HCT116 (cell line): ENCODE measurements at regions not wholly inside any gene's neighbourhood (a gene's known extent, or its start where the extent isn't known, plus 50 kb on each side); places are given as distances from the start of the nearest gene placed in this dataset.
A peak's percentile ranks its signal among the peaks of the same experiment; 100 is the strongest.

ENCODE experiments used
- ATAC-seq: fragments of 200-7000 bp; cut with Tn5 transposase; 2 replicates; pipeline ENCODE4 v1.9.1; 2020; ENCODE audit warnings: mild to moderate bottlenecking, moderate library complexity
- BruUV-seq: library from RNA; stranded (reverse); fragments of 400-500 nt; replicated peaks from 2 replicates; lab custom pipeline; 2021; lab: Mats Ljungman, UMichigan
- CTCF ChIA-PET: fragments of 300-600 bp; sonication (Branson Sonifier 250); formaldehyde crosslinking; loops from one replicate; lab custom pipeline; 2021; ENCODE audit warnings: antibody characterized with exemption; lab: Charles Lee
- POLR2A ChIA-PET: fragments of 300-600, 350-600 bp; sonication (Branson Sonifier 250); formaldehyde crosslinking; loops from one replicate; lab custom pipeline; 2021; ENCODE audit warnings: antibody characterized with exemption; lab: Charles Lee
- RAD21 ChIA-PET, 2 experiments: fragments of 300-600 bp; sonication (Branson Sonifier 250); formaldehyde crosslinking; loops; one replicate each; lab custom pipeline; 2023; ENCODE audit warnings: low total read pairs in 2 of 2; ENCODE audit not compliant: uncharacterized antibody in 2 of 2, unreplicated experiment in 2 of 2, low non-redundant PET in 1 of 2; lab: Charles Lee
- DNase-seq: peaks from one replicate; pipeline ENCODE4 v3.0.0-alpha.2; 2010; ENCODE audit warnings: low read depth, low spot score
- H2AFZ ChIP-seq: fragments of 200-600 bp; shearing (Covaris generic), sonication (generic); 2 replicates; pipeline ENCODE4 v1.6.1; 2017; ENCODE audit warnings: low read depth, mixed run types, mixed read lengths, antibody characterized with exemption, low read length; ENCODE audit not compliant: poor library complexity, severe bottlenecking
- H3K27ac ChIP-seq: 2 replicates; pipeline ENCODE4 v1.5.1; 2012; ENCODE audit warnings: low read depth, low read length
- H3K27me3 ChIP-seq: fragments of 200-600 bp; sonication (generic); 2 replicates; pipeline ENCODE4 v1.6.1; 2016; ENCODE audit warnings: mixed run types, low read length, mixed read lengths; ENCODE audit not compliant: insufficient read depth
- H3K36me3 ChIP-seq, 2 experiments: fragments of 200-500 bp in 1 of 2; fragments of 200-600 bp in 1 of 2; sonication (Bioruptor generic) in 1 of 2; sonication (generic) in 1 of 2; 2 replicates each; pipeline versions ENCODE4 v1.5.1 to v1.6.1; 2014 to 2016; ENCODE audit warnings: low read length in 2 of 2, inconsistent platforms in 1 of 2, mixed read lengths in 1 of 2, mixed run types in 1 of 2; ENCODE audit not compliant: insufficient read depth in 2 of 2, control insufficient read depth in 1 of 2
- H3K4me1 ChIP-seq, 2 experiments: fragments of 200-600 bp in 1 of 2; sonication (generic) in 1 of 2; 2 replicates each; pipeline versions ENCODE4 v1.5.1 to v1.6.1; 2012 to 2017; ENCODE audit warnings: low read length in 2 of 2, inconsistent platforms in 1 of 2, mild to moderate bottlenecking in 1 of 2, mixed read lengths in 1 of 2, mixed run types in 1 of 2, moderate library complexity in 1 of 2; ENCODE audit not compliant: insufficient read depth in 2 of 2, control insufficient read depth in 1 of 2
- H3K4me2 ChIP-seq: fragments of 200-600 bp; sonication (generic); 2 replicates; pipeline ENCODE4 v1.6.1; 2017; ENCODE audit warnings: mixed run types, low read length, mixed read lengths
- H3K4me3 ChIP-seq, 2 experiments: fragments of 200-600 bp in 1 of 2; sonication (generic) in 1 of 2; replicated peaks in 1 of 2; 2 replicates each; pipeline ENCODE4 v1.5.1; 2011 to 2016; ENCODE audit warnings: low read length in 2 of 2, control low read depth in 1 of 2, low read depth in 1 of 2, mild to moderate bottlenecking in 1 of 2, mixed read lengths in 1 of 2, mixed run types in 1 of 2
- H3K79me2 ChIP-seq: fragments of 200-600 bp; sonication (generic); 2 replicates; pipeline ENCODE4 v1.6.1; 2017; ENCODE audit warnings: mild to moderate bottlenecking, mixed run types, low read length, moderate library complexity, mixed read lengths; ENCODE audit not compliant: insufficient read depth
- H3K9ac ChIP-seq: fragments of 200-600 bp; sonication (generic); 2 replicates; pipeline ENCODE4 v1.6.1; 2016; ENCODE audit warnings: low read length, mixed read lengths
- H3K9me2 ChIP-seq: fragments of 200-600 bp; sonication (generic), shearing (Covaris generic); 2 replicates; pipeline ENCODE4 v1.6.1; 2017; ENCODE audit warnings: mixed run types, mild to moderate bottlenecking, moderate library complexity; ENCODE audit not compliant: insufficient read depth
- H3K9me3 ChIP-seq, 2 experiments: fragments of 200-500 bp in 1 of 2; fragments of 200-600 bp in 1 of 2; sonication (Bioruptor generic) in 1 of 2; sonication (generic) in 1 of 2; 2 replicates each; pipeline ENCODE4 v1.6.1; 2014 to 2017; ENCODE audit warnings: low read length in 2 of 2, mixed read lengths in 2 of 2, inconsistent platforms in 1 of 2, low read depth in 1 of 2, mild to moderate bottlenecking in 1 of 2, mixed run types in 1 of 2, moderate library complexity in 1 of 2; ENCODE audit not compliant: control insufficient read depth in 1 of 2, insufficient read depth in 1 of 2
- H4K20me1 ChIP-seq: fragments of 200-600 bp; sonication (generic), shearing (Covaris generic); 2 replicates; pipeline ENCODE4 v1.6.1; 2017; ENCODE audit warnings: mixed run types, mild to moderate bottlenecking, moderate library complexity; ENCODE audit not compliant: insufficient read depth
- ATF3 ChIP-seq: IDR thresholded peaks from 2 replicates; pipeline ENCODE4 v1.6.1; 2012
- CBX3 ChIP-seq: IDR thresholded peaks from 2 replicates; pipeline ENCODE4 v1.6.1; 2012; ENCODE audit warnings: low read depth
- ELF1 ChIP-seq: IDR thresholded peaks from 2 replicates; pipeline ENCODE4 v1.6.1; 2012; ENCODE audit warnings: low read depth, borderline replicate concordance
- EZH2 ChIP-seq: fragments of 200-600 bp; sonication (generic); IDR thresholded peaks from 2 replicates; pipeline ENCODE4 v1.6.1; 2017; ENCODE audit warnings: antibody characterized with exemption, mixed run types
- EZH2phosphoT487 ChIP-seq: fragments of 200-600 bp; IDR thresholded peaks from 2 replicates; pipeline ENCODE4 v1.6.1; 2018; ENCODE audit warnings: antibody characterized with exemption, borderline replicate concordance
- FOSL1 ChIP-seq: IDR thresholded peaks from 2 replicates; pipeline ENCODE4 v1.6.1; 2012; ENCODE audit warnings: low read depth
- JUND ChIP-seq: IDR thresholded peaks from 2 replicates; pipeline ENCODE4 v1.6.1; 2012
- MAX ChIP-seq: IDR thresholded peaks from 2 replicates; pipeline ENCODE4 v1.6.1; 2012
- POLR2A ChIP-seq: IDR thresholded peaks from 2 replicates; pipeline ENCODE4 v1.7.0; 2011; ENCODE audit warnings: borderline replicate concordance; ENCODE audit not compliant: insufficient read depth, insufficient read length; ENCODE audit errors: extremely low read depth
- POLR2AphosphoS5 ChIP-seq: IDR thresholded peaks from 2 replicates; pipeline ENCODE4 v1.6.1; 2011; ENCODE audit warnings: mild to moderate bottlenecking, low read depth, low read length, moderate library complexity
- RAD21 ChIP-seq: IDR thresholded peaks from 2 replicates; pipeline ENCODE4 v1.6.1; 2012; ENCODE audit warnings: low read depth, mild to moderate bottlenecking
- SRF ChIP-seq: IDR thresholded peaks from 2 replicates; pipeline ENCODE4 v1.6.1; 2012; ENCODE audit warnings: low read depth
- TCF7L2 ChIP-seq: IDR thresholded peaks from 2 replicates; pipeline ENCODE4 v1.7.0; 2011; ENCODE audit warnings: borderline replicate concordance, inconsistent platforms; ENCODE audit not compliant: insufficient read depth, insufficient read length; ENCODE audit errors: extremely low read depth
- YY1 ChIP-seq: IDR thresholded peaks from 2 replicates; pipeline ENCODE4 v1.6.1; 2011; ENCODE audit warnings: low read length, low read depth, moderate library complexity, mild to moderate bottlenecking; ENCODE audit not compliant: insufficient replicate concordance; ENCODE audit errors: extremely low read depth
- ZFX ChIP-seq: fragments of 450-650 bp; IDR thresholded peaks from 2 replicates; pipeline ENCODE4 v1.6.1; 2017
- ZNF274 ChIP-seq: fragments of 200-500 bp; sonication (Bioruptor generic); IDR thresholded peaks from 2 replicates; pipeline ENCODE4 v1.6.1; 2014; ENCODE audit warnings: mild to moderate bottlenecking, low read depth, low read length, inconsistent platforms
- intact Hi-C: fragments of 100-400 bp; cut with micrococcal nuclease; formaldehyde crosslinking; loops from 2 replicates; pipeline ENCODE4 v1.10.0; 2022
- TF ChIP-seq, protein P1 (sequence below): IDR thresholded peaks from 2 replicates; pipeline ENCODE4 v1.6.1; 2012; ENCODE audit warnings: low read depth
- TF ChIP-seq, protein P2 (sequence below), 3 experiments: fragments of 200-600 bp in 1 of 3; sonication (generic) in 1 of 3; IDR thresholded peaks in 2 of 3; conservative IDR thresholded peaks in 1 of 3; 2 replicates each; pipeline ENCODE4 v1.5.1; 2012 to 2017; ENCODE audit warnings: low read depth in 2 of 3, low read length in 2 of 3, antibody characterized with exemption in 1 of 3, borderline replicate concordance in 1 of 3, control low read depth in 1 of 3, mild to moderate bottlenecking in 1 of 3, mixed read lengths in 1 of 3, mixed run types in 1 of 3, moderate library complexity in 1 of 3; ENCODE audit not compliant: insufficient read depth in 1 of 3

GRCh38 chr5:175381130-175381529 is 62.9 kb downstream of the DRD1 start:
- POLR2A ChIA-PET = no interaction called here
- BruUV-seq = no TSS peak
- no peak for ATAC-seq

More at GRCh38 chr5:175381130-175381529, 62.9 kb downstream of the DRD1 start:
- H3K9me3 ChIP-seq = no peaks in the 10 kb centered on the region
- no peak overlapping the region for H2AFZ ChIP-seq
- H3K79me2 ChIP-seq = no peaks in the 10 kb centered on the region
- H3K4me3 ChIP-seq = no peak overlapping the region
- no peaks in the 10 kb centered on the region for H3K9me2 ChIP-seq
- H3K4me2 ChIP-seq = no peak overlapping the region
- no peak for TF ChIP-seq RAD21
- no peak for TF ChIP-seq POLR2AphosphoS5
- TF ChIP-seq FOSL1 = no peak
- TF ChIP-seq SRF = no peak
- TF ChIP-seq ELF1 = no peak
- TF ChIP-seq YY1 = no peak
- TF ChIP-seq POLR2A = no peak
- no peak for TF ChIP-seq EZH2
- no peak for TF ChIP-seq TCF7L2
- no peak for TF ChIP-seq MAX
- TF ChIP-seq, protein P1, sequence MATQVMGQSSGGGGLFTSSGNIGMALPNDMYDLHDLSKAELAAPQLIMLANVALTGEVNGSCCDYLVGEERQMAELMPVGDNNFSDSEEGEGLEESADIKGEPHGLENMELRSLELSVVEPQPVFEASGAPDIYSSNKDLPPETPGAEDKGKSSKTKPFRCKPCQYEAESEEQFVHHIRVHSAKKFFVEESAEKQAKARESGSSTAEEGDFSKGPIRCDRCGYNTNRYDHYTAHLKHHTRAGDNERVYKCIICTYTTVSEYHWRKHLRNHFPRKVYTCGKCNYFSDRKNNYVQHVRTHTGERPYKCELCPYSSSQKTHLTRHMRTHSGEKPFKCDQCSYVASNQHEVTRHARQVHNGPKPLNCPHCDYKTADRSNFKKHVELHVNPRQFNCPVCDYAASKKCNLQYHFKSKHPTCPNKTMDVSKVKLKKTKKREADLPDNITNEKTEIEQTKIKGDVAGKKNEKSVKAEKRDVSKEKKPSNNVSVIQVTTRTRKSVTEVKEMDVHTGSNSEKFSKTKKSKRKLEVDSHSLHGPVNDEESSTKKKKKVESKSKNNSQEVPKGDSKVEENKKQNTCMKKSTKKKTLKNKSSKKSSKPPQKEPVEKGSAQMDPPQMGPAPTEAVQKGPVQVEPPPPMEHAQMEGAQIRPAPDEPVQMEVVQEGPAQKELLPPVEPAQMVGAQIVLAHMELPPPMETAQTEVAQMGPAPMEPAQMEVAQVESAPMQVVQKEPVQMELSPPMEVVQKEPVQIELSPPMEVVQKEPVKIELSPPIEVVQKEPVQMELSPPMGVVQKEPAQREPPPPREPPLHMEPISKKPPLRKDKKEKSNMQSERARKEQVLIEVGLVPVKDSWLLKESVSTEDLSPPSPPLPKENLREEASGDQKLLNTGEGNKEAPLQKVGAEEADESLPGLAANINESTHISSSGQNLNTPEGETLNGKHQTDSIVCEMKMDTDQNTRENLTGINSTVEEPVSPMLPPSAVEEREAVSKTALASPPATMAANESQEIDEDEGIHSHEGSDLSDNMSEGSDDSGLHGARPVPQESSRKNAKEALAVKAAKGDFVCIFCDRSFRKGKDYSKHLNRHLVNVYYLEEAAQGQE = no peak
- no peak for TF ChIP-seq EZH2phosphoT487
- TF ChIP-seq, protein P2, sequence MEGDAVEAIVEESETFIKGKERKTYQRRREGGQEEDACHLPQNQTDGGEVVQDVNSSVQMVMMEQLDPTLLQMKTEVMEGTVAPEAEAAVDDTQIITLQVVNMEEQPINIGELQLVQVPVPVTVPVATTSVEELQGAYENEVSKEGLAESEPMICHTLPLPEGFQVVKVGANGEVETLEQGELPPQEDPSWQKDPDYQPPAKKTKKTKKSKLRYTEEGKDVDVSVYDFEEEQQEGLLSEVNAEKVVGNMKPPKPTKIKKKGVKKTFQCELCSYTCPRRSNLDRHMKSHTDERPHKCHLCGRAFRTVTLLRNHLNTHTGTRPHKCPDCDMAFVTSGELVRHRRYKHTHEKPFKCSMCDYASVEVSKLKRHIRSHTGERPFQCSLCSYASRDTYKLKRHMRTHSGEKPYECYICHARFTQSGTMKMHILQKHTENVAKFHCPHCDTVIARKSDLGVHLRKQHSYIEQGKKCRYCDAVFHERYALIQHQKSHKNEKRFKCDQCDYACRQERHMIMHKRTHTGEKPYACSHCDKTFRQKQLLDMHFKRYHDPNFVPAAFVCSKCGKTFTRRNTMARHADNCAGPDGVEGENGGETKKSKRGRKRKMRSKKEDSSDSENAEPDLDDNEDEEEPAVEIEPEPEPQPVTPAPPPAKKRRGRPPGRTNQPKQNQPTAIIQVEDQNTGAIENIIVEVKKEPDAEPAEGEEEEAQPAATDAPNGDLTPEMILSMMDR (IDR thresholded peaks at IDR 0.05 in 2 of 3, conservative IDR thresholded peaks at IDR 0.05 in 1 of 3; ENCODE audit: borderline replicate concordance in 1 of 3, insufficient read depth in 1 of 3, low read depth in 2 of 3, low read length in 2 of 3) = no peak
- TF ChIP-seq ATF3 = no peak
- TF ChIP-seq CBX3 = no peak
- TF ChIP-seq ZNF274 = no peak
- TF ChIP-seq ZFX = no peak
- no peak for TF ChIP-seq JUND
- no peak for DNase-seq
- H4K20me1 ChIP-seq = no peaks in the 10 kb centered on the region
- ChIA-PET CTCF (no interaction called here), RAD21 (no interaction called here)
- H3K27ac ChIP-seq = 0 out of 2 replicates have a peak overlapping the region, but pooled peaks have one; percentile 83
- H3K36me3 ChIP-seq = no peaks in the 10 kb centered on the region
- 0 out of 2 replicates have a peak, but pooled peaks cover 4% of the 10 kb centered on the region for H3K27me3 ChIP-seq
- H3K4me1 ChIP-seq = peaks cover 33 to 72% of the 10 kb centered on the region in 2 experiments
- no peak overlapping the region for H3K9ac ChIP-seq
- intact Hi-C loops = no loop called here
